K562 (cell line): ENCODE measurements at regions not wholly inside any gene's neighbourhood (a gene's known extent, or its start where the extent isn't known, plus 50 kb on each side); places are given as distances from the start of the nearest gene placed in this dataset.

Experiments used
- EZH2 ChIP-seq: IDR thresholded peaks from 2 replicates; pipeline ENCODE4 v1.6.1; 2012; ENCODE audit warnings: low read depth, mild to moderate bottlenecking, inconsistent platforms, low read length, borderline replicate concordance
- KDM1A ChIP-seq, 2 experiments: fragments of 450-650 bp; IDR thresholded peaks; 2 replicates each; pipeline ENCODE4 v1.6.1; 2016; ENCODE audit warnings: mild to moderate bottlenecking in 2 of 2
- SNIP1 ChIP-seq: fragments of 450-650 bp; IDR thresholded peaks from 2 replicates; pipeline ENCODE4 v1.7.1; 2017; ENCODE audit warnings: low read depth, mild to moderate bottlenecking

DNA sequence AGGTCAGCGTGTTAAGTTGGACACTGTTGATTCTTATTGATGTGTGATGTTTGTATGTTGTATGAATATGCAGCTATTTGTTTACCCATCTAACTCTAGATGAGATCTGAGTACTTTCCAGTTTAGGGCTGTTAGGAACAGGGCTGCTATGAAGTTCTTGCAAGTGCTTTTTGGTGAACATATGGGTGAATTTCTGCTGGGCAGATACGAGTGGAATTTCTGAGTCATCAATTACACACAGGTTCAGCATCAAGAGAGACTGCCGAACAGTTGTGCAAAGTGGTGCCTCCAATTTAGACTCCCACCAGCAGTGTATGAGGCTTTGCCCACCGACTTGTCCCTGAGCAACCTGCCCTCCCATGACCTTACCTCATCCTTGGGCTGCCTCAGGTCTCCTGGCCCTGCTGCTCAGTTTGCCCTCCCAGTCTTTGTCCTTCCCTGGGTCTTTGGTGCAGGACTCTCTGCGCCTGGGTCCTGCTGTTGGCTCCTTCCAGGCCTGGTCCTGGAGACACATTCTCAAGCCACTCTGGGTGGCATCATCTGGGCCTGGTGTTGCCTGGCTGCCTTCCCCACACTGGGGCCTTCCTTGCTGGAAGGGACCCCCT lies 343.6 kb downstream of the PTPRU start:
- no peak for TF ChIP-seq EZH2
- TF ChIP-seq KDM1A (IDR thresholded peaks at IDR 0.05) = no peak
- no peak for TF ChIP-seq SNIP1
